Liver (tissue), 3 donors: ENCODE measurements at regions not wholly inside any gene's neighbourhood (a gene's known extent, or its start where the extent isn't known, plus 50 kb on each side); places are given as distances from the start of the nearest gene placed in this dataset.

Experiments used
- GABPA ChIP-seq, 2 donors: IDR thresholded peaks in 1 of 2; conservative IDR thresholded peaks in 1 of 2; 2 replicates each; pipeline ENCODE4 v1.6.1; 2016; ENCODE audit warnings: antibody characterized with exemption in 2 of 2, mild to moderate bottlenecking in 1 of 2, moderate library complexity in 1 of 2
- RAD21 ChIP-seq, 2 donors: IDR thresholded peaks; 2 replicates each; pipeline ENCODE4 v1.6.1; 2016; ENCODE audit warnings: antibody characterized with exemption in 2 of 2, mild to moderate bottlenecking in 2 of 2
- TF ChIP-seq, protein P1 (sequence below): IDR thresholded peaks from 2 replicates; pipeline ENCODE4 v1.6.1; 2016; ENCODE audit warnings: antibody characterized with exemption
- TF ChIP-seq, protein P2 (sequence below): fragments of 150-350 bp; IDR thresholded peaks from 2 replicates; pipeline ENCODE4 v1.5.1; 2017; ENCODE audit warnings: improper control_type of control experiment, low read depth, low read length; ENCODE audit not compliant: missing input control
- donor health status: healthy.
- donor health status: healthy.

DNA sequence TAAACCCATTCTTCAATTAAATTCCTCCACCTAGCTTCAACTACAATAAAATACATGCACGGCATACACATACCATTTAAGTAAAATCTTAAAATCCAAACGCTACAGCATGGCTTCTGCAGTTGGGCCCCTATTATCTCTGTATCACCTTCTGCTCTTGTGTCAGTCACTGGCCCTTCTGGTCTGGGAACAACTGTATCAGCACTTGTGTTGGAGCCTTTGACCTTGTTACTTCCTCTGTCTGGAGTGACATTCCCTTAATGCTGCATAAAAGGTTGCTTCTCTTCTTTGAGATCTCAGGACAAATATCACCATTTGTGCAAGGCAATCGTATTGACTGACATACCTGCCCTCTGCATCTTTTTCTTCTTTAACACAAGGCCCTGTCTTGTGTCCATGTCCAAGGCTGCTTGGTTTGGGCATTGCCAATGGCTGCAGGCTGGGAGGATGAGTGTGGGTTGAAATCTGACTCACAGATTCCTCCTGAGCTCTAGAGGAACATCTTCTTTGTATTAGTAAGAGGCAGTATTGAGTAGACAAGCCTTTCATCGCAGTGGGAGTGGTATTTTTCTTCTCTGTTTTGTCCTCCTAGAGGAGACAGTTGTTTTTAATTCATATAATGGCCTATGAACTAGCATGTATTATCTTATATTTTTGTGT lies 267.8 kb upstream of the TRIB2 start:
- TF ChIP-seq, protein P1, sequence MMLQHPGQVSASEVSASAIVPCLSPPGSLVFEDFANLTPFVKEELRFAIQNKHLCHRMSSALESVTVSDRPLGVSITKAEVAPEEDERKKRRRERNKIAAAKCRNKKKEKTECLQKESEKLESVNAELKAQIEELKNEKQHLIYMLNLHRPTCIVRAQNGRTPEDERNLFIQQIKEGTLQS = no peak
- TF ChIP-seq GABPA (IDR thresholded peaks at IDR 0.05 in 1 of 2, conservative IDR thresholded peaks at IDR 0.05 in 1 of 2) = no peak
- TF ChIP-seq, protein P2, sequence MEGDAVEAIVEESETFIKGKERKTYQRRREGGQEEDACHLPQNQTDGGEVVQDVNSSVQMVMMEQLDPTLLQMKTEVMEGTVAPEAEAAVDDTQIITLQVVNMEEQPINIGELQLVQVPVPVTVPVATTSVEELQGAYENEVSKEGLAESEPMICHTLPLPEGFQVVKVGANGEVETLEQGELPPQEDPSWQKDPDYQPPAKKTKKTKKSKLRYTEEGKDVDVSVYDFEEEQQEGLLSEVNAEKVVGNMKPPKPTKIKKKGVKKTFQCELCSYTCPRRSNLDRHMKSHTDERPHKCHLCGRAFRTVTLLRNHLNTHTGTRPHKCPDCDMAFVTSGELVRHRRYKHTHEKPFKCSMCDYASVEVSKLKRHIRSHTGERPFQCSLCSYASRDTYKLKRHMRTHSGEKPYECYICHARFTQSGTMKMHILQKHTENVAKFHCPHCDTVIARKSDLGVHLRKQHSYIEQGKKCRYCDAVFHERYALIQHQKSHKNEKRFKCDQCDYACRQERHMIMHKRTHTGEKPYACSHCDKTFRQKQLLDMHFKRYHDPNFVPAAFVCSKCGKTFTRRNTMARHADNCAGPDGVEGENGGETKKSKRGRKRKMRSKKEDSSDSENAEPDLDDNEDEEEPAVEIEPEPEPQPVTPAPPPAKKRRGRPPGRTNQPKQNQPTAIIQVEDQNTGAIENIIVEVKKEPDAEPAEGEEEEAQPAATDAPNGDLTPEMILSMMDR = no peak
- TF ChIP-seq RAD21 (IDR thresholded peaks at IDR 0.05) = no peak
